GM12872 (cell line): ENCODE measurements at regions not wholly inside any gene's neighbourhood (a gene's known extent, or its start where the extent isn't known, plus 50 kb on each side); places are given as distances from the start of the nearest gene placed in this dataset.

Experiments
- CTCF ChIP-seq: IDR thresholded peaks from 3 replicates; pipeline ENCODE4 v1.5.1; 2011; ENCODE audit warnings: low read depth, mild to moderate bottlenecking, low read length, moderate library complexity; ENCODE audit not compliant: insufficient read depth

- no peak for TF ChIP-seq CTCF
These were observed 398.0 kb downstream of the PTPRU start for GRCh38 chr1:29634324-29634723.

GRCh38 chr1:29633771-29634170 is 397.4 kb downstream of the PTPRU start:
- TF ChIP-seq CTCF = no peak

GRCh38 chr1:29632806-29633615 is 396.7 kb downstream of the PTPRU start:
- no peak for TF ChIP-seq CTCF

GRCh38 chr1:29631836-29632805 is 395.8 kb downstream of the PTPRU start:
- TF ChIP-seq CTCF = no peak

- TF ChIP-seq CTCF = no peak
These were observed 395.0 kb downstream of the PTPRU start for GRCh38 chr1:29631361-29631760.

GRCh38 chr1:29630756-29631155 is 394.4 kb downstream of the PTPRU start:
- TF ChIP-seq CTCF = no peak

- no peak for TF ChIP-seq CTCF
These were observed 393.6 kb downstream of the PTPRU start for GRCh38 chr1:29629814-29630516.
